ENCODE measurements at regions not wholly inside any gene's neighbourhood (a gene's known extent, or its start where the extent isn't known, plus 50 kb on each side); places are given as distances from the start of the nearest gene placed in this dataset.

GRCh38 chr3:110016235-110016815 lies 679.0 kb upstream of the DPPA4 start:
- TF ChIP-seq, protein P1, sequence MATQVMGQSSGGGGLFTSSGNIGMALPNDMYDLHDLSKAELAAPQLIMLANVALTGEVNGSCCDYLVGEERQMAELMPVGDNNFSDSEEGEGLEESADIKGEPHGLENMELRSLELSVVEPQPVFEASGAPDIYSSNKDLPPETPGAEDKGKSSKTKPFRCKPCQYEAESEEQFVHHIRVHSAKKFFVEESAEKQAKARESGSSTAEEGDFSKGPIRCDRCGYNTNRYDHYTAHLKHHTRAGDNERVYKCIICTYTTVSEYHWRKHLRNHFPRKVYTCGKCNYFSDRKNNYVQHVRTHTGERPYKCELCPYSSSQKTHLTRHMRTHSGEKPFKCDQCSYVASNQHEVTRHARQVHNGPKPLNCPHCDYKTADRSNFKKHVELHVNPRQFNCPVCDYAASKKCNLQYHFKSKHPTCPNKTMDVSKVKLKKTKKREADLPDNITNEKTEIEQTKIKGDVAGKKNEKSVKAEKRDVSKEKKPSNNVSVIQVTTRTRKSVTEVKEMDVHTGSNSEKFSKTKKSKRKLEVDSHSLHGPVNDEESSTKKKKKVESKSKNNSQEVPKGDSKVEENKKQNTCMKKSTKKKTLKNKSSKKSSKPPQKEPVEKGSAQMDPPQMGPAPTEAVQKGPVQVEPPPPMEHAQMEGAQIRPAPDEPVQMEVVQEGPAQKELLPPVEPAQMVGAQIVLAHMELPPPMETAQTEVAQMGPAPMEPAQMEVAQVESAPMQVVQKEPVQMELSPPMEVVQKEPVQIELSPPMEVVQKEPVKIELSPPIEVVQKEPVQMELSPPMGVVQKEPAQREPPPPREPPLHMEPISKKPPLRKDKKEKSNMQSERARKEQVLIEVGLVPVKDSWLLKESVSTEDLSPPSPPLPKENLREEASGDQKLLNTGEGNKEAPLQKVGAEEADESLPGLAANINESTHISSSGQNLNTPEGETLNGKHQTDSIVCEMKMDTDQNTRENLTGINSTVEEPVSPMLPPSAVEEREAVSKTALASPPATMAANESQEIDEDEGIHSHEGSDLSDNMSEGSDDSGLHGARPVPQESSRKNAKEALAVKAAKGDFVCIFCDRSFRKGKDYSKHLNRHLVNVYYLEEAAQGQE (IDR thresholded peaks at IDR 0.05; ENCODE audit: low read depth): no peak
- TF ChIP-seq TCF12 (IDR thresholded peaks at IDR 0.05; ENCODE audit: low read depth) (no peak), RAD21 (IDR thresholded peaks at IDR 0.05; ENCODE audit: low read depth) (no peak), YY1 (IDR thresholded peaks at IDR 0.05; ENCODE audit: low read depth) (no peak), EP300 (IDR thresholded peaks at IDR 0.05; ENCODE audit: borderline replicate concordance) (no peak), FOXM1 (IDR thresholded peaks at IDR 0.05; ENCODE audit: borderline replicate concordance, low read depth) (no peak), CREB1 (IDR thresholded peaks at IDR 0.05; ENCODE audit: low read depth) (no peak), TAF1 (IDR thresholded peaks at IDR 0.05; ENCODE audit: low read depth) (no peak), MAX (IDR thresholded peaks at IDR 0.05) (no peak), TEAD4 (IDR thresholded peaks at IDR 0.05) (no peak), NFIC (IDR thresholded peaks at IDR 0.05) (no peak), EGR1 (IDR thresholded peaks at IDR 0.05) (no peak), CEBPB (IDR thresholded peaks at IDR 0.05) (no peak)

Data from Ishikawa (cell line).